ENCODE measurements at regions not wholly inside any gene's neighbourhood (a gene's known extent, or its start where the extent isn't known, plus 50 kb on each side); places are given as distances from the start of the nearest gene placed in this dataset.

DNA sequence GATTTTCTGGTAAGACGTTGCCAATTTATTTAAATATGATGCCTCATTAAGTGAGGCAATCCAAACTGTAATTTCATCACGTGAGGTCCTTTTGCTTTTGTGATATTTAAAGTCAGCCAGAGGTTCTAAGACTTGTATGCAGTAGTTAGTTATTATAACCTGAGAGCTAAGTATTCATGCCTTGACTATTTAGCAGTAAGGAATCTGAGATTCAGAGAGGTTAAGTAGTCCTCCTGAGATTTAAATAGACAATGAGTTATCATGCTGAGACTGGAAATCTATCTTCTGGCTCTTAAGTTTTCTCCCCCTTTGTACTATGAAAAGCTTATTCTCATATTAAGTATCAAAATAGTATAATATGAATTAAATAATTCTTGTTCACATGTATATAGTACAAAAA is 158.0 kb downstream of the UTRN start:
- TF ChIP-seq, protein P1, sequence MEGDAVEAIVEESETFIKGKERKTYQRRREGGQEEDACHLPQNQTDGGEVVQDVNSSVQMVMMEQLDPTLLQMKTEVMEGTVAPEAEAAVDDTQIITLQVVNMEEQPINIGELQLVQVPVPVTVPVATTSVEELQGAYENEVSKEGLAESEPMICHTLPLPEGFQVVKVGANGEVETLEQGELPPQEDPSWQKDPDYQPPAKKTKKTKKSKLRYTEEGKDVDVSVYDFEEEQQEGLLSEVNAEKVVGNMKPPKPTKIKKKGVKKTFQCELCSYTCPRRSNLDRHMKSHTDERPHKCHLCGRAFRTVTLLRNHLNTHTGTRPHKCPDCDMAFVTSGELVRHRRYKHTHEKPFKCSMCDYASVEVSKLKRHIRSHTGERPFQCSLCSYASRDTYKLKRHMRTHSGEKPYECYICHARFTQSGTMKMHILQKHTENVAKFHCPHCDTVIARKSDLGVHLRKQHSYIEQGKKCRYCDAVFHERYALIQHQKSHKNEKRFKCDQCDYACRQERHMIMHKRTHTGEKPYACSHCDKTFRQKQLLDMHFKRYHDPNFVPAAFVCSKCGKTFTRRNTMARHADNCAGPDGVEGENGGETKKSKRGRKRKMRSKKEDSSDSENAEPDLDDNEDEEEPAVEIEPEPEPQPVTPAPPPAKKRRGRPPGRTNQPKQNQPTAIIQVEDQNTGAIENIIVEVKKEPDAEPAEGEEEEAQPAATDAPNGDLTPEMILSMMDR (IDR thresholded peaks at IDR 0.05), result no peak
- no peak for TF ChIP-seq EP300 (IDR thresholded peaks at IDR 0.05)
